ENCODE measurements at regions not wholly inside any gene's neighbourhood (a gene's known extent, or its start where the extent isn't known, plus 50 kb on each side); places are given as distances from the start of the nearest gene placed in this dataset.

- no peak for DNase-seq
- H2BK12ac ChIP-seq (ENCODE audit: insufficient read length, low read depth, low read length) = no peak overlapping the region
- H3K4me2 ChIP-seq (ENCODE audit: insufficient read depth, insufficient read length, low read length) = no peak overlapping the region
- no CpG with 5 or more reads among the region's 1 CpG for WGBS (ENCODE audit: extremely low coverage, insufficient read length, low lambda C conversion rate)
- H2BK5ac ChIP-seq (ENCODE audit: insufficient read length, low read length) = no peak overlapping the region
- H3K27me3 ChIP-seq (ENCODE audit: insufficient read depth, low read length) = no peaks in the 10 kb centered on the region
- Mint-ChIP-seq H3K27me3 (ENCODE audit: low read depth) (no peaks in the 10 kb centered on the region), H3K4me1 (no peaks in the 10 kb centered on the region), H3K4me3 (no peak overlapping the region), H3K9me3 (peaks cover under 1 to 3% of the 10 kb centered on the region in 2 experiments; a peak in 2 of 5 replicates), H3K27ac (no peak overlapping the region), H3K36me3 (ENCODE audit: insufficient read depth in 1 of 3, low read depth in 3 of 3) (peaks cover 0 to 2% (median 0%) of the 10 kb centered on the region in 3 experiments; a peak in 1 of 7 replicates)
- H3K23me2 ChIP-seq (ENCODE audit: insufficient read length, low read depth, low read length, poor library complexity, severe bottlenecking) = no peaks in the 10 kb centered on the region
- H2AK5ac ChIP-seq (ENCODE audit: insufficient read length, low read length) = no peak overlapping the region
- no peak overlapping the region for H3K4ac ChIP-seq (ENCODE audit: low read depth, low read length)
- no peak overlapping the region for H4K5ac ChIP-seq (ENCODE audit: insufficient read length, low read depth, low read length)
- no peaks in the 10 kb centered on the region for H4K20me1 ChIP-seq (ENCODE audit: control insufficient read depth, insufficient read depth, insufficient read length)
- no peak overlapping the region for H2AFZ ChIP-seq (ENCODE audit: low read length)
- H3K4me1 ChIP-seq (ENCODE audit: insufficient read depth, low read length) = no peaks in the 10 kb centered on the region
- no peaks in the 10 kb centered on the region for H3K79me2 ChIP-seq (ENCODE audit: insufficient read depth, low read length)
- H3K23ac ChIP-seq (ENCODE audit: insufficient read length, low read depth, low read length) = no peak overlapping the region
- no peak overlapping the region for H4K8ac ChIP-seq (replicated peaks; ENCODE audit: insufficient read length, low read depth, low read length)
- no peak overlapping the region for H3K14ac ChIP-seq (ENCODE audit: insufficient read depth, low read length)
- H4K91ac ChIP-seq (ENCODE audit: insufficient read length, low read depth, low read length) = no peak overlapping the region
- H3K27ac ChIP-seq (ENCODE audit: insufficient read length, low read depth, low read length) = no peak overlapping the region
- H3T11ph ChIP-seq (ENCODE audit: low read length) = no peak overlapping the region
- H3K9ac ChIP-seq (ENCODE audit: extremely low read depth, insufficient read length, low read length) = no peak overlapping the region
- H3K56ac ChIP-seq (ENCODE audit: insufficient read length, low read depth, low read length) = no peak overlapping the region
- no peak overlapping the region for H2BK20ac ChIP-seq (ENCODE audit: low read depth, low read length, poor library complexity, severe bottlenecking)
- TF ChIP-seq CTCF (conservative IDR thresholded peaks at IDR 0.05) = no peak
- H3K79me1 ChIP-seq (ENCODE audit: insufficient read depth, low read depth, low read length, poor library complexity, severe bottlenecking) = no peaks in the 10 kb centered on the region
- no peaks in the 10 kb centered on the region for H3K9me3 ChIP-seq (ENCODE audit: control insufficient read depth, low read depth, low read length)
- H3K18ac ChIP-seq (ENCODE audit: insufficient read length, low read depth, low read length) = no peak overlapping the region
- H2BK120ac ChIP-seq (ENCODE audit: low read depth, low read length, poor library complexity, severe bottlenecking) = no peak overlapping the region
- H2BK15ac ChIP-seq (ENCODE audit: low read depth, low read length) = no peak overlapping the region
Observed at GRCh38 chr5:30725073-30725472, 468.4 kb upstream of the CDH6 start.

Measured in H9 (cell line).